ENCODE measurements at regions not wholly inside any gene's neighbourhood (a gene's known extent, or its start where the extent isn't known, plus 50 kb on each side); places are given as distances from the start of the nearest gene placed in this dataset.
A peak's percentile ranks its signal among the peaks of the same experiment; 100 is the strongest.

GRCh38 chr9:13952906-13953305 lies 361.0 kb downstream of the NFIB start:
- Histone ChIP-seq H3K4me1 (ENCODE audit: control insufficient read depth, insufficient read depth, low read length) (no peaks in the 10 kb centered on the region), H3K27ac (ENCODE audit: low read depth, low read length) (no peak overlapping the region), H3K36me3 (ENCODE audit: control insufficient read depth, insufficient read depth, low read length) (no peaks in the 10 kb centered on the region), H3K27me3 (ENCODE audit: control insufficient read depth, insufficient read depth, low read length) (no peaks in the 10 kb centered on the region), H3K9me3 (ENCODE audit: control insufficient read depth, insufficient read depth, low read length) (no peaks in the 10 kb centered on the region), H3K4me3 (ENCODE audit: low read depth, low read length) (no peak overlapping the region)
- 28% methylated on average over 4 of the region's 6 CpGs for WGBS (ENCODE audit: insufficient coverage)
- DNase-seq (ENCODE audit: low read depth in 4 of 6, low spot score in 6 of 6): peak in 1 of 6 donors; percentile 20

DNA sequence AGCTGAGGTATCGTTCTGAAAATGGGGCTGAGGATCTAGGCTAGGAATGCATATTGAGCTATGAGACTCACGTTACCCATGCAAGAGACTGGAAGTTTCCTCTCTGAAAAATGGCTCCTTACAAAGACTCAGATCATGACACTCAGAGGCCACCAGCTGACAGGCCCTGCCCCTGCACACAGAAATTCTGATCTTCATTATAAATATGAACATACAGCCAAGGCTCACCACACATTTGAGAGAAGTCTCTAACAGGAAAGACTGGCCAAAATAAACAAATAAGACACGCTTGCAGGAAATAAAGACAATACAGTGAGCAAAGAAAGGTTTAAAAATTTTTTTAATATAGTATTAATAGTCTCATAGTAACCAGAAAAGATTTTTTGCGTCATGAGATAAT lies 365.9 kb downstream of the NFIB start:
- Histone ChIP-seq H3K9me3 (ENCODE audit: control insufficient read depth, insufficient read depth, low read length) (no peaks in the 10 kb centered on the region), H3K36me3 (ENCODE audit: control insufficient read depth, insufficient read depth, low read length) (no peaks in the 10 kb centered on the region), H3K4me3 (ENCODE audit: low read depth, low read length) (no peak overlapping the region), H3K27ac (ENCODE audit: low read depth, low read length) (peak overlapping the region; percentile 33), H3K4me1 (ENCODE audit: control insufficient read depth, insufficient read depth, low read length) (no peaks in the 10 kb centered on the region), H3K27me3 (ENCODE audit: control insufficient read depth, insufficient read depth, low read length) (no peaks in the 10 kb centered on the region)
- no peak for DNase-seq (ENCODE audit: low read depth in 4 of 6, low spot score in 6 of 6)
- whole genome bisulfite sequencing (ENCODE audit: insufficient coverage): 73% methylated on average over 2 of the region's 4 CpGs

DNA sequence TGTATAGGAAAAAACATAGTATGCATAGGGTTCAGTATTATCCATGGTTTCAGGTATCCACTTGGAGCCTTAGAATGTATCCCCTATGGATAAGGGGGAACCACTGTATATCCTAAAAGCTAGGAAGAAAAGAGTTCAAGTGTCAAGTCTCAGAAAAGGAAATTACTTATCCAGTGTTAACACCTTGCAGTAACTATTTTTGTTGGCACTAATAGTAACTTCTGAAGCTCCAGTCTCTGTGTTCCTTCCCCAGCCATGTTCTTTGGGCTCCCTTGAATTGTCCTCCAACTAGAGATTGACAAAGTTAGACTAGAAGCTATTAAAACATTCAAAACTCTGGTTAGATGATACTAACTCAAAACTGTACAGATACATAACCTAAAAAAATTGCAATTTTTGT lies 370.8 kb downstream of the NFIB start:
- H3K9me3 ChIP-seq (ENCODE audit: control insufficient read depth, insufficient read depth, low read length): no peaks in the 10 kb centered on the region
- no peaks in the 10 kb centered on the region for H3K36me3 ChIP-seq (ENCODE audit: control insufficient read depth, insufficient read depth, low read length)
- H3K4me1 ChIP-seq (ENCODE audit: control insufficient read depth, insufficient read depth, low read length): no peaks in the 10 kb centered on the region
- H3K27me3 ChIP-seq (ENCODE audit: control insufficient read depth, insufficient read depth, low read length): no peaks in the 10 kb centered on the region
- H3K27ac ChIP-seq (ENCODE audit: low read depth, low read length): no peak overlapping the region
- H3K4me3 ChIP-seq (ENCODE audit: low read depth, low read length): no peak overlapping the region
- DNase-seq (ENCODE audit: low read depth in 4 of 6, low spot score in 6 of 6): no peak

DNA sequence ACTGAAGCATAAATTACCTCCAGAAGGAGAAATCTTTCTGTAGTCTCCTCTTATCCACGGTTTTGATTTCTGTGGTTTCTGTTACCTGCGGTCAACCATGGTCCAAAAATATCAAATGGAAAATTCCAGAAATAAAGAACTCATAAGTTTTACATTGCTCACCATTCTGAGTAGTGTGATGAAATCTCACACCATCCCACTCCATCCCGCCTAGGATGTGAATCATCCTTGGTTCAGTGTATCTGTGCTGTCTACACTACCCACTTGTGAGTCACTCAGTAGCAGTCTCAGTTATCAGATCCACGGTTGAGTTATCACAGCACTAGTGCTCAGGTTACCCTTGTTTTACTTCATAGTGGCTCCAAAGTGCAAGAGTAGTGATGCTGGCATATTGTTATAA lies 371.2 kb downstream of the NFIB start:
- no peak for DNase-seq (ENCODE audit: low read depth in 4 of 6, low spot score in 6 of 6)
- H3K9me3 ChIP-seq (ENCODE audit: control insufficient read depth, insufficient read depth, low read length): no peaks in the 10 kb centered on the region
- H3K4me3 ChIP-seq (ENCODE audit: low read depth, low read length): no peak overlapping the region
- H3K36me3 ChIP-seq (ENCODE audit: control insufficient read depth, insufficient read depth, low read length): no peaks in the 10 kb centered on the region
- no peak overlapping the region for H3K27ac ChIP-seq (ENCODE audit: low read depth, low read length)
- H3K27me3 ChIP-seq (ENCODE audit: control insufficient read depth, insufficient read depth, low read length): no peaks in the 10 kb centered on the region
- no peaks in the 10 kb centered on the region for H3K4me1 ChIP-seq (ENCODE audit: control insufficient read depth, insufficient read depth, low read length)
- no CpG with 5 or more reads among the region's 4 CpGs for WGBS (ENCODE audit: insufficient coverage)

DNA sequence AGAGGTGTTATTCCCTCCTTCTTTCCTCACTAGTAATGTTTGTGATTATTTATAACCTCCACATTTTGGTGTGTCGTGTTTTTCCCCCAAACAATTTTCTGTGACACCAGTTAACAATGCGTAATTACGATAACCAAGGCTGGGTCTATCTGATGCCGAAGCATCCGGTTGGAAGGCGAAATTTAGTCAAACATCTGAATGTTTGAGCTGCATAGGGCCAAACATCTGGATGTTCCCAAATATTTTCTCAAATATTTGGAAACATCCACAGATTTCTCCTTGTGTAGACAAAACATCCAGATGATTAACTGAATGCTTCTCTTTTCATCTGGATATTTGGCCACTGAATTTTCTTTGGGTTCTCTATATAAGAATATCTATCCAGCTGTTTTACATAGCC lies 371.7 kb downstream of the NFIB start:
- Histone ChIP-seq H3K4me3 (ENCODE audit: low read depth, low read length) (no peak overlapping the region), H3K4me1 (ENCODE audit: control insufficient read depth, insufficient read depth, low read length) (no peaks in the 10 kb centered on the region), H3K27ac (ENCODE audit: low read depth, low read length) (peak overlapping the region; percentile 36), H3K9me3 (ENCODE audit: control insufficient read depth, insufficient read depth, low read length) (no peaks in the 10 kb centered on the region), H3K36me3 (ENCODE audit: control insufficient read depth, insufficient read depth, low read length) (no peaks in the 10 kb centered on the region), H3K27me3 (ENCODE audit: control insufficient read depth, insufficient read depth, low read length) (no peaks in the 10 kb centered on the region)
- WGBS (ENCODE audit: insufficient coverage): 88% methylated on average over 5 of the region's 6 CpGs
- no peak for DNase-seq (ENCODE audit: low read depth in 4 of 6, low spot score in 6 of 6)

- Histone ChIP-seq H3K27me3 (ENCODE audit: control insufficient read depth, insufficient read depth, low read length) (no peaks in the 10 kb centered on the region), H3K4me1 (ENCODE audit: control insufficient read depth, insufficient read depth, low read length) (no peaks in the 10 kb centered on the region), H3K9me3 (ENCODE audit: control insufficient read depth, insufficient read depth, low read length) (no peaks in the 10 kb centered on the region), H3K27ac (ENCODE audit: low read depth, low read length) (no peak overlapping the region), H3K4me3 (ENCODE audit: low read depth, low read length) (no peak overlapping the region), H3K36me3 (ENCODE audit: control insufficient read depth, insufficient read depth, low read length) (no peaks in the 10 kb centered on the region)
- no peak for DNase-seq (ENCODE audit: low read depth in 4 of 6, low spot score in 6 of 6)
- WGBS (ENCODE audit: insufficient coverage): 80% methylated on average over 1 of the region's 7 CpGs
These were observed 372.2 kb downstream of the NFIB start for GRCh38 chr9:13941714-13942113.

- no peak overlapping the region for H3K4me3 ChIP-seq (ENCODE audit: low read depth, low read length)
- no peaks in the 10 kb centered on the region for H3K9me3 ChIP-seq (ENCODE audit: control insufficient read depth, insufficient read depth, low read length)
- 78% methylated on average over 6 of the region's 8 CpGs for WGBS (ENCODE audit: insufficient coverage)
- no peaks in the 10 kb centered on the region for H3K27me3 ChIP-seq (ENCODE audit: control insufficient read depth, insufficient read depth, low read length)
- no peaks in the 10 kb centered on the region for H3K36me3 ChIP-seq (ENCODE audit: control insufficient read depth, insufficient read depth, low read length)
- H3K27ac ChIP-seq (ENCODE audit: low read depth, low read length): no peak overlapping the region
- peak in 1 of 6 donors; percentile 80 for DNase-seq (ENCODE audit: low read depth in 4 of 6, low spot score in 6 of 6)
- no peaks in the 10 kb centered on the region for H3K4me1 ChIP-seq (ENCODE audit: control insufficient read depth, insufficient read depth, low read length)
These were observed 374.0 kb downstream of the NFIB start for GRCh38 chr9:13939701-13940490.

- 83% methylated on average over 1 of the region's 1 CpG for WGBS (ENCODE audit: insufficient coverage)
These were observed 374.8 kb downstream of the NFIB start for GRCh38 chr9:13939134-13939533.

GRCh38 chr9:13934416-13934815 lies 379.5 kb downstream of the NFIB start:
- no peaks in the 10 kb centered on the region for H3K9me3 ChIP-seq (ENCODE audit: control insufficient read depth, insufficient read depth, low read length)
- no peaks in the 10 kb centered on the region for H3K36me3 ChIP-seq (ENCODE audit: control insufficient read depth, insufficient read depth, low read length)
- H3K27ac ChIP-seq (ENCODE audit: low read depth, low read length): no peak overlapping the region
- H3K27me3 ChIP-seq (ENCODE audit: control insufficient read depth, insufficient read depth, low read length): no peaks in the 10 kb centered on the region
- WGBS (ENCODE audit: insufficient coverage): 90% methylated on average over 2 of the region's 3 CpGs
- H3K4me3 ChIP-seq (ENCODE audit: low read depth, low read length): no peak overlapping the region
- DNase-seq (ENCODE audit: low read depth in 4 of 6, low spot score in 6 of 6): peak in 1 of 6 donors; percentile 6
- no peaks in the 10 kb centered on the region for H3K4me1 ChIP-seq (ENCODE audit: control insufficient read depth, insufficient read depth, low read length)

More at GRCh38 chr9:13939134-13939533, 374.8 kb downstream of the NFIB start:
- Histone ChIP-seq H3K36me3 (ENCODE audit: control insufficient read depth, insufficient read depth, low read length) (no peaks in the 10 kb centered on the region), H3K4me1 (ENCODE audit: control insufficient read depth, insufficient read depth, low read length) (no peaks in the 10 kb centered on the region), H3K27ac (ENCODE audit: low read depth, low read length) (peak overlapping the region; percentile 26), H3K9me3 (ENCODE audit: control insufficient read depth, insufficient read depth, low read length) (no peaks in the 10 kb centered on the region), H3K4me3 (ENCODE audit: low read depth, low read length) (no peak overlapping the region), H3K27me3 (ENCODE audit: control insufficient read depth, insufficient read depth, low read length) (no peaks in the 10 kb centered on the region)
- DNase-seq (ENCODE audit: low read depth in 4 of 6, low spot score in 6 of 6): peak in 2 of 6 donors; percentile 23 to 44

GRCh38 chr9:13933268-13933656 lies 380.7 kb downstream of the NFIB start:
- DNase-seq (ENCODE audit: low read depth in 4 of 6, low spot score in 6 of 6): no peak
- whole genome bisulfite sequencing (ENCODE audit: insufficient coverage): 60% methylated on average over 1 of the region's 1 CpG

More at GRCh38 chr9:13933268-13933656, 380.7 kb downstream of the NFIB start:
- Histone ChIP-seq H3K4me1 (ENCODE audit: control insufficient read depth, insufficient read depth, low read length) (no peaks in the 10 kb centered on the region), H3K27ac (ENCODE audit: low read depth, low read length) (no peak overlapping the region), H3K4me3 (ENCODE audit: low read depth, low read length) (no peak overlapping the region), H3K27me3 (ENCODE audit: control insufficient read depth, insufficient read depth, low read length) (no peaks in the 10 kb centered on the region), H3K36me3 (ENCODE audit: control insufficient read depth, insufficient read depth, low read length) (no peaks in the 10 kb centered on the region), H3K9me3 (ENCODE audit: control insufficient read depth, insufficient read depth, low read length) (no peaks in the 10 kb centered on the region)

All from spinal cord (tissue), 9 donors.